ENCODE measurements at regions not wholly inside any gene's neighbourhood (a gene's known extent, or its start where the extent isn't known, plus 50 kb on each side); places are given as distances from the start of the nearest gene placed in this dataset.

GRCh38 chr5:133818031-133818431 is 150.4 kb downstream of the C5orf15 start:
- TF ChIP-seq POLR2A (IDR thresholded peaks at IDR 0.05), result no peak
- TF ChIP-seq CTCF (IDR thresholded peaks at IDR 0.05), result no peak

Measured in right lobe of liver (tissue), 4 donors.